ENCODE measurements at regions not wholly inside any gene's neighbourhood (a gene's known extent, or its start where the extent isn't known, plus 50 kb on each side); places are given as distances from the start of the nearest gene placed in this dataset.

DNA sequence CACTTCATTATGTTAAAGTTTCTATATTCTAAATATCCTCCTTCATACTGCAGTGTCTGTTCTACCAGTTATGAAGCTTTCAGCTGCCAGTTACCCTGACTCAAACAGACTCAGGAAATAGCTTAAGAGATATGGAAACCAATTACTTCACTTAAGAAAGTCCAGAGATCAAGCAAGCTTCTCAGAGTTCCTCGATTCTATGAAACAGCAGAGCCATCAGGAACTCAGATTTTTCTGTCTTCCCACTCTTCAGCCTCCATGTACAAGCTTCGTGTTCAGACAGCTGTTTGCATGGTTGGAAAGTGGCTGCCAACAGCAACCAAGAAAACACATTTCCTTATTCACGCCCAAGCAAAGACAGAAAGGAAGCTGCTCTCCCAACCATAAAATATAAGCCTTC, 216.1 kb downstream of the ACTL7B start:
- TF ChIP-seq, protein P1, sequence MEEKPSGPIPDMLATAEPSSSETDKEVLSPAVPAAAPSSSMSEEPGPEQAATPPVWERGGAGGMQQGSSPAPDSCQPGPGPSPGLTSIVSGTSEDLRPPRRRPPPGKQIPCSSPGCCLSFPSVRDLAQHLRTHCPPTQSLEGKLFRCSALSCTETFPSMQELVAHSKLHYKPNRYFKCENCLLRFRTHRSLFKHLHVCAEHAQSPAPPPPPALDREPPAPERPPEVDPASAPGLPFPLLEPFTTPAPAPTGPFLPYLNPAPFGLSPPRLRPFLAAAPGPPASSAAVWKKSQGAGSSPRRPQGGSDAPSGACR (CRISPR knock-in tag; IDR thresholded peaks at IDR 0.05) = no peak
- no peak for TF ChIP-seq ZNF598 (CRISPR knock-in tag; IDR thresholded peaks at IDR 0.05; ENCODE audit: borderline replicate concordance)
- TF ChIP-seq, protein P2, sequence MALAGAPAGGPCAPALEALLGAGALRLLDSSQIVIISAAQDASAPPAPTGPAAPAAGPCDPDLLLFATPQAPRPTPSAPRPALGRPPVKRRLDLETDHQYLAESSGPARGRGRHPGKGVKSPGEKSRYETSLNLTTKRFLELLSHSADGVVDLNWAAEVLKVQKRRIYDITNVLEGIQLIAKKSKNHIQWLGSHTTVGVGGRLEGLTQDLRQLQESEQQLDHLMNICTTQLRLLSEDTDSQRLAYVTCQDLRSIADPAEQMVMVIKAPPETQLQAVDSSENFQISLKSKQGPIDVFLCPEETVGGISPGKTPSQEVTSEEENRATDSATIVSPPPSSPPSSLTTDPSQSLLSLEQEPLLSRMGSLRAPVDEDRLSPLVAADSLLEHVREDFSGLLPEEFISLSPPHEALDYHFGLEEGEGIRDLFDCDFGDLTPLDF (CRISPR knock-in tag; IDR thresholded peaks at IDR 0.05) = no peak
- no peak for TF ChIP-seq DNMT1 (CRISPR knock-in tag; IDR thresholded peaks at IDR 0.05)
- no peak for TF ChIP-seq MTF2 (CRISPR knock-in tag; IDR thresholded peaks at IDR 0.05; ENCODE audit: borderline replicate concordance)
- no peak for TF ChIP-seq ZFAT (CRISPR knock-in tag; conservative IDR thresholded peaks at IDR 0.05)
- TF ChIP-seq ZBTB42 (CRISPR knock-in tag; IDR thresholded peaks at IDR 0.05) = no peak
- no peak for TF ChIP-seq ELF1 (CRISPR knock-in tag; IDR thresholded peaks at IDR 0.05)
- TF ChIP-seq MEIS2 (CRISPR knock-in tag; IDR thresholded peaks at IDR 0.05) = no peak
- no peak for TF ChIP-seq SYNCRIP (IDR thresholded peaks at IDR 0.05; ENCODE audit: insufficient read depth, low read depth, low read length)
- TF ChIP-seq, protein P3, sequence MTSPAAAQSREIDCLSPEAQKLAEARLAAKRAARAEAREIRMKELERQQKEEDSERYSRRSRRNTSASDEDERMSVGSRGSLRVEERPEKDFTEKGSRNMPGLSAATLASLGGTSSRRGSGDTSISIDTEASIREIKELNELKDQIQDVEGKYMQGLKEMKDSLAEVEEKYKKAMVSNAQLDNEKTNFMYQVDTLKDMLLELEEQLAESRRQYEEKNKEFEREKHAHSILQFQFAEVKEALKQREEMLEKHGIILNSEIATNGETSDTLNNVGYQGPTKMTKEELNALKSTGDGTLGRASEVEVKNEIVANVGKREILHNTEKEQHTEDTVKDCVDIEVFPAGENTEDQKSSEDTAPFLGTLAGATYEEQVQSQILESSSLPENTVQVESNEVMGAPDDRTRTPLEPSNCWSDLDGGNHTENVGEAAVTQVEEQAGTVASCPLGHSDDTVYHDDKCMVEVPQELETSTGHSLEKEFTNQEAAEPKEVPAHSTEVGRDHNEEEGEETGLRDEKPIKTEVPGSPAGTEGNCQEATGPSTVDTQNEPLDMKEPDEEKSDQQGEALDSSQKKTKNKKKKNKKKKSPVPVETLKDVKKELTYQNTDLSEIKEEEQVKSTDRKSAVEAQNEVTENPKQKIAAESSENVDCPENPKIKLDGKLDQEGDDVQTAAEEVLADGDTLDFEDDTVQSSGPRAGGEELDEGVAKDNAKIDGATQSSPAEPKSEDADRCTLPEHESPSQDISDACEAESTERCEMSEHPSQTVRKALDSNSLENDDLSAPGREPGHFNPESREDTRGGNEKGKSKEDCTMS (CRISPR knock-in tag; conservative IDR thresholded peaks at IDR 0.05) = no peak
- no peak for TF ChIP-seq RARA (CRISPR knock-in tag; IDR thresholded peaks at IDR 0.05)
- TF ChIP-seq REL (CRISPR knock-in tag; conservative IDR thresholded peaks at IDR 0.05) = no peak
- TF ChIP-seq ZFP62 (CRISPR knock-in tag; IDR thresholded peaks at IDR 0.05) = no peak
- TF ChIP-seq ZFX (CRISPR knock-in tag; IDR thresholded peaks at IDR 0.05; ENCODE audit: low read depth) = no peak
- TF ChIP-seq ZNF12 (CRISPR knock-in tag; IDR thresholded peaks at IDR 0.05) = no peak
- TF ChIP-seq FOSL2 (CRISPR knock-in tag; IDR thresholded peaks at IDR 0.05) = no peak
- TF ChIP-seq, protein P4, sequence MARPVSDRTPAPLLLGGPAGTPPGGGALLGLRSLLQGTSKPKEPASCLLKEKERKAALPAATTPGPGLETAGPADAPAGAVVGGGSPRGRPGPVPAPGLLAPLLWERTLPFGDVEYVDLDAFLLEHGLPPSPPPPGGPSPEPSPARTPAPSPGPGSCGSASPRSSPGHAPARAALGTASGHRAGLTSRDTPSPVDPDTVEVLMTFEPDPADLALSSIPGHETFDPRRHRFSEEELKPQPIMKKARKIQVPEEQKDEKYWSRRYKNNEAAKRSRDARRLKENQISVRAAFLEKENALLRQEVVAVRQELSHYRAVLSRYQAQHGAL (CRISPR knock-in tag; IDR thresholded peaks at IDR 0.05; ENCODE audit: not compliant biosample characterization) = no peak
- Histone ChIP-seq H3K4me3 (replicated peaks in 1 of 3; ENCODE audit: insufficient read depth in 1 of 3, low read depth in 2 of 3, low read length in 3 of 3) (no peak overlapping the region), H2AFZ (ENCODE audit: low read length) (no peak overlapping the region), H4K20me1 (ENCODE audit: insufficient read depth, low read length) (no peaks in the 10 kb centered on the region), H3K4me1 (ENCODE audit: insufficient read depth, low read length) (no peaks in the 10 kb centered on the region), H3K4me2 (ENCODE audit: low read depth, low read length) (no peak overlapping the region), H3K9me3 (ENCODE audit: low read length) (no peaks in the 10 kb centered on the region), H3K36me3 (replicated peaks in 1 of 2; ENCODE audit: control insufficient read depth in 1 of 2, insufficient read depth in 2 of 2, low read length in 2 of 2) (no peaks in the 10 kb centered on the region), H3K79me2 (ENCODE audit: insufficient read depth, low read length) (no peaks in the 10 kb centered on the region), H3K27me3 (ENCODE audit: control insufficient read depth in 1 of 2, insufficient read depth in 2 of 2, low read length in 2 of 2) (peaks cover 0 to 6% of the 10 kb centered on the region in 2 experiments; a peak in 3 of 5 replicates), H3K9ac (ENCODE audit: insufficient read depth, low read depth, low read length) (no peak overlapping the region), H3K27ac (ENCODE audit: extremely low read length, insufficient read depth, low read length) (no peak overlapping the region)
- in situ Hi-C loops (cut with HindIII; ENCODE audit: extremely low pct_ligation_motif_present, low pct_unique_long_range_greater_than_20kb) (no loop called here), intact Hi-C loops (cut with micrococcal nuclease; ENCODE audit: unreplicated experiment) (no loop called here)
- ATAC-seq (no peak), FAIRE-seq (no peak), DNase-seq (ENCODE audit: low spot score) (no peak)
- POLR2A ChIA-PET = no interaction called here
- 0% methylated on average over 3 of the region's 3 CpGs for WGBS (ENCODE audit: low lambda C conversion rate)
- BruUV-seq (replicated peaks) = no TSS peak
- CTCF ChIA-PET (ENCODE audit: low intra/inter-chr PET ratio, low total read pairs) = no interaction called here

All from HepG2 (cell line).